Left forelimb (tissue), 1 donor: ENCODE measurements at regions not wholly inside any gene's neighbourhood (a gene's known extent, or its start where the extent isn't known, plus 50 kb on each side); places are given as distances from the start of the nearest gene placed in this dataset.
A peak's percentile ranks its signal among the peaks of the same experiment; 100 is the strongest.
"Not testable (repeated sequence)": the region's sequence is repeated elsewhere in the genome, so short reads cannot be mapped to it uniquely, and the experiment has no call there.

Source experiments
- DNase-seq: peaks from one replicate; pipeline ENCODE4 v3.0.0-alpha.2; 2018; ENCODE audit warnings: low spot score

DNA sequence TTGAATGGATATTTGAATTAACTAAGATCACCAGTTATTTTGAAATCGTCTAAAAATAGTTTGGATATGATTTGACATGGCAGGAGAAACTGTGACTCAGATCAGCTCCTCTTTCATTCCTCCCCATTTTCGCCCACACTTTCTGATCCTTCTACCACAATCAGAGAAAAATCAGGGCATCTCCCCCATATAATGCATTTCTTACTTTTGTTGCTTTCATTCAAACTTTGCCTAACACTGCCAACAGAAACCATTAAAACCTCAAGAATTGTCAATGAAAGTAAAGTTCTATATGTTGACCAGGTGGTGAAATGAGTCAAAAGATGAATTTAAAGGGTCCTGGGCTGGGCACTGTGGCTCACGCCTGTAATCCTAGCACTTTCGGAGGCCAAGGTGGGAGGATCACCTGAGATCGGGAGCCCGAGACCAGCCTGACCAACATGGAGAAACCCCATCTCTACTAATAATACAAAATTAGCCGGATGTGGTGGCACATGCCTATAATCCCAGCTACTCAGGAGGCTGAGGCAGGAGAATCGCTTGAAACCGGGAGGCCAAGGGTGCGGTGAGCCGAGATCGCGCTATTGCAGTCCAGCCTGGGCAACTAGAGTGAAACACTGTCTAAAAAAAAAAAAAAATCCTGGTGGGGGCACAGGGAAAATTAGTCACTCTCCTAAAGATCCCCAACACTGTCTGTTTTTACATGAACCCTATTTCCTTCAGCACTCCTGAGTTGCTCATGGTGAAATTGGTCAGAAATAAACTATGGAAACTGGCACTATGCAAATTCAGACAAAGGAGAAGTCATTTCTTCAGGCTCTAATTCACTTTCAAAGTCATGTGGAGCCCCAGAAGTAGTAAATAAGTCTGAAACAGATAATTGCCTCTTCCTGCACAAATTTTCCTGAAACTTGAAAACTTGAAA is 122.8 kb upstream of the NOCT start:
- no peak for DNase-seq

DNA sequence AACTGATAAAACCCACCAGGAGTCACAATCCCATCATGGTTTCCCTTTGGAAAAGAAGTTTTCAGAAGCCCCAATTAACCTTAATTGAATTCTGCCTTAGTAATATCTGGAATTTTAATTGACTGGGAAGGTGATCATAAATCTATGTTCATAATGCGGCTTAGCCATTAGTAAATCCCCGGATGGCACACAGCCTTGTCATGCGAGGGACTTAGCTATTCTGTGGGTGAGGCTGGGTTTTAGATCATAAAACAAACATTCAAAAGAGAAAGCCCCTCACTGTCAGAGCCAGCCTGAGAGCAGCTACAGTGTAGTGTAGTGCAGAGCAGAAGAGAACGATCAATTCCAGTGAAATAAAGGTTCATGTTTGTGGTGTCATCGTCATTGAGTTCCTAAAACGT is 124.0 kb upstream of the NOCT start:
- DNase-seq, result no peak

DNA sequence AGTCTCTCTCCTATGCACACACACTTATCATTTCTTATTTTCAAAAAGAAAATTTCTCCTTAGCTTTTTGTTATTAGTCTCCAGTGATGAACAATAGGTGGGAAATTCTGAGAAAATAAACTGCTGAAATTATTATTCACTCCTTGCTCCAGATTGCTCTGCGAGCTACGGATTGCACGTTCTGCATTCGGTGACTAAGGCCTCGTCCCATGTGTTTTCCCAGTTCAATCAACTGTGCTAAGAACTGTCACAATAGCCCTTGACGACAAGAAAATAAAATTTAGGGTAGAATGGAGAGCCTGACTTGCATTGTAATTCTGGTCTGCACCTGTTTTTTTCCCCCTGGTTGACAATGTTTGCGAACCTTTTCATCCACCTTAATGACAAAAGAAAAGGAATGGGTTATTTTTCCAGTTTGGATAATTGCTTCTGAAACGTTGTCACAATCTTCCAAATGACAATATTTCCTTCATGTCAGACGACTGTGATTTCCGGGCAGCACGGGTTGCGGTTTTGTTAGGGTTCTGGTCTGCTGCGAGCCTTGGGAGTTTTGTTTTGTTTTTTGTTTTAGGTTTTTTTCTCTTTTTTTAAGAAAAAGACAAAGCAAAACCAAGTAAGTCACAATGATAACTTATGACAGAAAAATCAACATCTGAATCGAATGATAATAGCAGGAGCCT is 124.5 kb upstream of the NOCT start:
- no peak for DNase-seq

DNA sequence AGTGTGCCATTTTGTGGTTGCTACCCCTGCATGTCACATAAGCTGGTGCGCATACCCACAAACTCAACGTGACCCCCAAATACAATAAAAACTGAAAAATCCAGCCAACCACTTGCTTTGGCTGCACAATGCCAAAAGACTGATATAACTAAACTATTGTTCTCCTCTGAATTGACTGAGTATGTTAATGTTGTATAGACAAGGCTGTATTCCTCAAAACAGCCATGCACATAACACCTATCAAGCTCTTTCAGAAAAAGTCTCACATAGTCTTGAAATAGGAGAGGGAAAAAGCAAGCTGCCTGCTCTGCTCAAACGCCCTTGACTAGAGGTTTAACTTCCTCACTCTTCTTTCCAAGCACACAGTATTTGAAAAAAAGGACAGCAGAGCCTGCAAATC is 126.4 kb upstream of the NOCT start:
- DNase-seq, result no peak

DNA sequence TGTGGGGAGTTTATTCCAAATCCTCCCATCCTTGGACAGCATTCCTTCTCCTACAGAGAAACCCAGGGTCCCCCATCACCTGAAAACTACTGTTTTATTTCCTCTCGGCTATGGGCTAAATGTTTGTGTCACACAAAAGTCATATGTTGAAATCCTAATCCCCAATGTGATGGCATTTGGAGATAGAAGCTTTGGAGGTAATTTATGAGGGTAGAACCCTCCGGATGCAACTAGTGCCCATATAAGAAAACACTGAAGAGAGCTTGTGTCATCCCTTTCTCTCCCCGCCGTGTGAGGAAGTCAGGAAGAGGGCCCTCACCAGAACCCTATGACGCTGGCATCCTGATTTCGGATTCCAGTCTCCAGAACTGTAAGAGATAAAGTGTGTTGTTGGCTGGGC is 127.8 kb upstream of the NOCT start:
- no peak for DNase-seq

DNA sequence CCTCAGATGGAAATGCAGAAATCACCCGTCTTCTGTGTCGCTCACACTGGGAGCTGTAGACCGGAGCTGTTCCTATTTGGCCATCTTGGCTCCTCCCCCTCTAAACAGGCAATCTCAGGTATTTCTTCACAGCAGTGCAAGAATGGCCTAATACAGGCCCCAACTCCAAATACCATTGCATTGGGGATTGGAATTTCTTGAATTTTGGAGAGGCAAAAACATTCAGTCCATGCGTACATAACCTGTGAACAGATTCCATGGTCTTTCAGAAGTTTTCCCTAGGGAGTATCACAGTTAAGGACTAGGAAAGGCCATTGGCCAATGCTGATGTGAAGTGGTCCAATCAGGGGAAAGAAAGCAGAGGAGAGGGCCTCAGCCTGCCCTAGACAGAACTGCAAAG is 128.2 kb upstream of the NOCT start:
- no peak for DNase-seq

DNA sequence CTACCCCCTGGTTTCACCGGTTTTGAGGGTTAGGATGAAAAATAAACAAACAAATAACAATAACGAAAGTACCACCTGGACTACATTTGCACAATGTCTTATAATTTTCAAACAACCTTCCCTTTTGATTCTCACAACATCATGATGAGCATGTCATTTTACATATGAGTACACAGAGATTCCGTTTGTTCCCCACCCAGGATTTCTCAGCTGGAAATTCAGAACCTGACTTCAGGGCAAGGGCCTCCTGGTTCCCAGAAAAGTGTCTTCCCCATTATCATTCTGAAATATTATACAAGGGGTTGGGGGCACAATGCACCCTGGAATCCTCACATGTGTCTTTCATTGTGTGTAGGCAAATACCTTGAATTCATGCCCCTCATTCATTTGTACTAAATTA is 135.8 kb upstream of the NOCT start:
- no peak for DNase-seq

DNA sequence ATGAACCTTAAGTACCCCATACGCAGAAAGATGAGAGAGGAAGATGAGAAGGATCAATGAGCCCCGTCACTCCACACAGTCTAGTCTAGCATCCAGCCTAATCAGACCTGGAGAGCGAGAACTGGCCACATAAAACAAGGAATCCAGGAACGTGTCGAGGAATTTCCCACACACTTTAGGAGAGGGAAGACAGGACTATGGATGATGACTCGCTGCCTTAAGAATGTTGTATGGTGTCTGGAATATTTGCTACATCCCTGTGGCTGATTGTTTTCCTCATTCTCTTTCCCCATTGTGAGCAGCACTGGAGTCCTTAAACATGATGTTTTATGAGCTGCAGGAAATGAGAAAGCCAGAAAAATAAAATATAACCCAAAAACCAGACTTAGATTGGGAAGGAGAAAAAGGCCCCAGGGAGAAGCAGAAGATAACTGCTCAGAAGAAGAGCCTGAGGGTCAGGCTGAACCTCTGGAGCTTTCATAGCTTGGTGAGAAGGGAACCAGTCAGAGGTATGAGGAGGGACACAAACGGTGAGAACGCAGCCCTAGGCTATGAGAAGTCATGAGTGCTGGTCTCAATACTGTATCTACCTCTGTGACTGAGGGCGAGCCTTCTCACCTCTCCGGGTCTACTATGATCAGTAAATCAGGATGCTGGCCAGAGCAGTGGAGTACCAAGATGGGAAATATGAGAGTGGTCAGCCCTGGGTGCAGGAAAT is 139.5 kb upstream of the NOCT start:
- DNase-seq, result no peak

DNA sequence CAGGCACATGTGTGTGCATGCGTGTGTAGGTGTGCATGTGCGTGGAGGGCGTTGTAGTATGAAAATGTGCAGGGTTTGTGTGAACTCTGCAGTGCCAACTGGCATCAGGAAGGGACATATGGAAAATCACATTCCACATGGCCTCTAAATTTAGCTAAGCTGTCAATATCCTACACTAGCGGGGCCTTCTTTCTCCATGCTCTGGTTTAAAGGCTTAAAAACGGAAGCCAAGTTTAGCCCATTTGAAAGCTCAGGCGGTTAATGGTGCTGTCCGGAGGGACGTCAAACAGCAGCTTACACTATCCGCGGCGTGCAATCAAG is 144.1 kb upstream of the NOCT start:
- no peak for DNase-seq

DNA sequence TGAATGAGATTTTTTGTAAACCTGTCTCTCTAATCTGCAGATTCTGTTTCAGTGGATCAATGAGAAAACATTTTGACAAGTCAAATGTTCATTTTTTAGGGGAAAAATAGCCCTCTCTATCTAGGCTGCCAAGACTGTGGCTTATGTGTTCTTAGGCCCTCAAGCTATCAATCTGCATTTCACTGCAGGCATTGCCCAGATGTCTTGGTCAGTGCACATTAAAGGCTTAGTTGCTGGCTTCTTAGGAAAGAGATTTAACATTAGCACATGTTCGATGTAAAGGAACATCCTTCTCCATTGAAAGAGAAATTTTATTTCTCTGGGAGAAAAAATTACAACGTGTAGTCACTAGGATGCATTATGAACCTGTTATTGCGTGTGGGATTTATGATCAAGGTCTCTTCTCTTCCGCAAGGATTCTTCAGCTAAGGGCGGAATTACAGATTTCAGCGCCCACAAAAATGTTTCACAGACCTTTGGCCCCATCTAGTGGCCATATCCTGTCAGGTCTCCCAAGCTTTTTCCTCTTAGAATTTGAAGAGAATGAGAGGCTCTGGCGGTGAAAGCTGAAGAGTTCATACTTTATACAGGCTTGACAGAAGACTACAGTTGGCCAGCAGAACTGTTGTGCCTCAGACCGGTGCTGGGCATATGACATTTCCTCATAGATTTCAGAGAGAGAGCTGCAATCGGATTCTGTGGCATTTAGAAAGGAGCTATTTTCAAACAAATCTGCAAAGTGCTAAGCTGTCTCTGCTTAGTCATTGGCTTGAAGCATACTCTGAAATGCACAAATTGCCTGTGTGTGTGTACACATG is 144.6 kb upstream of the NOCT start:
- DNase-seq, result peak; percentile 79

DNA sequence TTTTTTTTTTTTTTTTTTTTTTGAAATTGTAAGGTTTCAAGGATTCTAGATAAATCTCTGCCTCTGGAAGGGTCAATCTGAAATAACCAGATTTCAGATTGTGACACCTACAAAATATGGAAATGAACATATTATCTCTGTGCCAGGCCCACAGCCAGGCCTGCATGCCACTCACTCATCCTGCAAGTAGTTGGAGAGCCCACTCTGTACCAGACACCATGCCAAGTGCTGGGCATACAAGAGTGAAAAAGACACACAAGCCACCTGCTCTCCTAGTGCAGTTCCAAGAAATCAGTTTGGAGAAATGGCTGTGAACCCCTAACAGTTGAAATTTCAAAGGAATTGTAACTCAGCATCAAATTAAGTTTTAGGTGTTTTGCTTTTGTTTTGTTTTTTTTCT is 145.9 kb upstream of the NOCT start:
- no peak for DNase-seq

DNA sequence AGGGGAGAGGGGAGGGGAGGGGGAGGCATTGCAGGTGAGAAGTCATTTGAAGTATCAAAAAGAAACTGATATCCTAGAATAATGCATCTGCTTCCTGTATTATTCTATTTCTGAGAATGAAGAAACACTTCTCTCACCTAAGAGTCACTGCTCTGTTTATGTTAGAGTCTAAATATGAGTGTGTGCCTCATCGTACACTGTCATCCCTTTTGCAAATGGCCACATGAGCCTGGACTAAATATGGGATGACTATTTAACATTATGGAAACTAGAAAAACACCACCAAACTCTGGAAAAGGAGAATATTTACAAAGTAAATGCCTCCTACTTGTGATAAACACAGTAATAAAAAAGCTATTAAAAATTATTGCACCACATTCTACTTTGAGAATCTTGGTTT is 146.4 kb upstream of the NOCT start:
- DNase-seq, result no peak

DNA sequence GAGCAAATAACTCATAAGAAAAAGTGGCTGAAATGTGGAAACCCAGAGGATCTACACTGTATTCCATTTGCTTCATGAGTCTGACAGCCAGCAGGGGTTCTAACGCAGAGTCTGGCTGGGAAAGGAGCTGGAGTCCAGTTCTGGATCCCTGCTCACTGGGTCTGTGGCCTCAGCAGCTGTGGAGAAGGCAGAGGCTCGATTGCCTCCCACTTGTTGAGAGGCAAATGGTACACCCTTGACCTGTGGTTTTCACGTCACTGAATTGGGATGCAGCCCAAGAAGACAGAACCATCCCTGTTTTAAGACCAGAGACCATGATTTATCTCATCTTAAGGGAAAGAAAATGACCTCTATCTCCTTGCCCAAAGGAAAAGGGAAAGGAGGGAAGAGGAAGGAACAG is 147.0 kb upstream of the NOCT start:
- no peak for DNase-seq

DNA sequence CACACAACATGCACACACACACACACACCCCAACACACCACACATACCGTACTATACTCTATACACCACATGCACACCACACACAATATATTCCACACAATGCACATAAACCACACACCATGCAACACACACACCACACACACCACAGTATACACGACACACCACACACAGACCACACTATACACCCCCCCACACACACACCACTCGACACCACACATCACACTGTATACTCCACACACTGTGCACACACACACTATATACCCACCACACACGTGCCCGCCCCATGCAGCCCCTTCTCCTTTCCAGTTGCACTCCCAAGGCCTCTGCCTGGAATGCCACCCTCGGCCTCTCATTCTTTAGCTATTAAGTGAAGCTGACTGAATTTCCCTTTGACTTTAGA is 148.2 kb upstream of the NOCT start:
- DNase-seq, result no peak

DNA sequence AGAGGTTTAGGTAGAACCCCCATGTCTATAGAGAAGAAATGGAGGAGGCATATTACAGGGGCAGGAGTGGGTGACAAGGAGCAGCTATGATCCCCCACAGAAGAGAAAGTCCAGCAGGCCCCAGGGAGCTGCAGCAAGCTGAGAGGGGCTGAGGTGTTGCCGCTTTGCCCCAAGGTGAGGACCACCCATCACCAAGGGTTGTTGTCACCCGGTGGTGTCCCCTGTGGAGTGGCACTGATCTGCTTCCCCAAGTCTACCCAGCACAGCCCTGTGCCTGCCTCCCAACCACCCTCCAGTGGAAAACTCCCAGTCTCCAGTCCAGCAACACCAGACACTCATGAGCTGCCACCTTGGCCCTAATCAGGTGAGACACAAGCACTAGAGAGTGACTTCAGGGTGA is 149.3 kb upstream of the NOCT start:
- no peak for DNase-seq

DNA sequence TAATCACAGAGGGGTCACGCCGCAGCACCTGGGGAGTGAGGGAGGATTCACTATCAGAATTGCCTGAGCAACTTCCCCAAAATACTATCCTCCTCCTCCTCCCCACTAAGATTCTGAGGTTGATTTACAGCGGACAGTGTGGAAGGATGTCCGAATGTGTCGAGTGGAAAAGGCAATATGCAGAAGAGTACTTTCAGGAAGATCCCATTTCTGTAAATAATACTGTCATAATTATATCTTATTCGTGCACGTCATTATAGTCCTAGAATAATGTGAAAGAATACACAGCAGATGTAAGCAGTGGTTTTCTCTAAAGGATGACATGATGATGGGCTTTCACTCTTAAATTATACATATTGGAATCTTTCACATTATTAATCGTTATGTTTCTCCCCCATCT is 149.8 kb upstream of the NOCT start:
- DNase-seq, result no peak

DNA sequence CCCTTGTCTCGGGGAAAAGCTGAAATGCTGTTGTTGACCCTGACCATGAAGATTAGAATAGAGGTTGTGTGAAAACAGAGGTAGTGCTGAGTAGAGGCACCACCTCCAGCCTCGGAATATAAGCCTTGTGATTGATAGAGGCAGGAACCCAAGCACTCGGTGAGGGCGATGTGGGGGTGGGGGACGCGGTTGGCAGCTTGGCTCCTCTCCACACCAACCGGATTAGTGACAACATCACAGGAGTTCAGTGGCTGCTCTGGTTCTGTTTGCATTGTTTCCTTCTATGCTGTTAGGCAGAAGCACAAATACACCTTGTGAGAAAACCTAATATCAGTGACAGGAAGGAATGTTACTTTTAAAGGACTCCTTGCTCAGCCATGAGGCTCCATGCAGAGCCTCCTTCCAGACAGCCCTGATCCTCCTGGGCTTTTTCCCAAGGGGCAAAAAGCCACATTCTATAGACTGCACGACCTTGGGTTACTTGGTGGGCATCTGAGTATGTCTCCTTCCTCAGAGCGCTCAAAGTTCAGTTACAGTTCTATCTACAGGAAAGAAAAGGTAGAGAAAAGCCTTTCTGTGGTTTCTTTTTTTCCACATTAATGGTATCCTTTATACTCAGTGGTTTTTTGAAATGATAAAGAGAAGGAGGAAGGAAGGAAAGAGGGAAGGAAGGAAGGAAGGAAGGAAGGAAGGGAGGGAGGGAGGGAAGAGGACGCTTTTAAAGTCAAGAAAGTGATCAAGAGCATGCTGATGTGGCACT is 150.4 kb upstream of the NOCT start:
- no peak for DNase-seq

DNA sequence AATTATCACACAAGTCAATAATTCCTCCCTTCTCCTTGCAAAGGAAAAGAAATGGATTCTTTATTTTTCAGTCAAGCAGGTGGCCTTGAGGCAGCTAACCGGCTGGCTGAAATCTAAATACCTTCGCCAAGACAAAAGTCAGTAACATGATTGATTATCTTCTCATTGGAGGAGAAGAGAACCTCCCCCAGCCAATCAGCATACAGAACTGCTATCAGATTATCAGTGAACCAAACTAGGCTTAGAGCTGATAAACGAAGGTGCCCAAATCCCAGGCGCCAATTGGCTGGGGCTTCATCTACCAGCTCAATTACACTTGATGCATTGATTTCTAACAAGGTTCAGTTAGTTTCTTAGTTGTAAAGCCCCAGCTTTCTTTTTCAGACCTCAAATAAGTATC is 152.4 kb upstream of the NOCT start:
- no peak for DNase-seq

DNA sequence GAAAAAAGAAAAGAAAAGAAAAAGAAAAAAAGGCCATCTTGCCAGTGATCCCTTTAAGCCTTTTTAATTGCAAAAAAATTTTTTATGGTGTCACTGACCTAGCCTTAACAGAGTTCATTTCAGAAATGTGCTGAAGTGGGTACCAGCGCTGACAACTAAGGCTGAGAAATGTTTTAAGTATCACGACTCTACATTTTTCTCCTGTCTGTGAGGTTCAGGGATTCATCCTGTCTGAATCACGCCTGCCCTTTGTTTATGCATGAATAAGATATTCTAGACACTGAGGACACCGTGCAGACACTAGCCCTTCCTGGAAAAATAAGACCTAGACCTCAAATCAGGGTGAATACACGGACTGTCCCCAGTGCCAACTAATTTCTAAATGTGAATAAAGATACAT is 154.4 kb upstream of the NOCT start:
- no peak for DNase-seq

DNA sequence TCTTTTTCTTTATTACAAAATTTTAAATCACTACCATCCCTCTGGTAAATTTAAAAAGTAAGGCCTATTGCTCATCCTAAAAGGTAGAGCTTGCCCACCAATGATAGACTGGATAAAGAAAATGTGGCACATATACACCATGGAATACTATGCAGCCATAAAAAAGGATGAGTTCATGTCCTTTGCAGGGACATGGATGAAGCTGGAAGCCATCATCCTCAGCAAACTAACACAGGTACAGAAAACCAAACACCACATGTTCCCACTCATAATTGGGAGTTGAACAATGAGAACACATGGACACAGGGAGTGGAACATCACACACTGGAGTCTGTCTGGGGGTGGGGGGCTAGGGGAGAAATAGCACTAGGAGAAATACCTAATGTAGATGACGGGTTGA is 155.2 kb upstream of the NOCT start:
- not testable (repeated sequence) for DNase-seq

DNA sequence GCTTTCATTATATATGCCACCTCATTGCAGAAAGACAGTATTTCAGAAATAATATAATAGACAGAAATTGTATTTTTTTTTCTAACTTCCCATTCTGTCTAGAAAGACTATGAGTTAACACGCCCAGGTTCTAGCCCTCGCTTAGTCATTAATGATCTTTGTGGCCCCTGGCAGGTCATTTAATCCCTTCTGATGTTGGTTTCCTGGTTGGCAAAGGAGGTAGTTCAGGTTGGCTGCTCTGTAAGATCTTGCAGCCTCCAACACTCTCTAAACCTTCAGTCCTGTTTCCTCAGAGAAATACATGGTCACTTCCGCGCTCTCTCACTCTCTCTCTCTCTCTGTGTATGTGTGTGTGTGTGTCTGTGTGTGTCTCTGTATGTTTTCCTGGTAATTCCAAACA is 156.3 kb upstream of the NOCT start:
- no peak for DNase-seq

DNA sequence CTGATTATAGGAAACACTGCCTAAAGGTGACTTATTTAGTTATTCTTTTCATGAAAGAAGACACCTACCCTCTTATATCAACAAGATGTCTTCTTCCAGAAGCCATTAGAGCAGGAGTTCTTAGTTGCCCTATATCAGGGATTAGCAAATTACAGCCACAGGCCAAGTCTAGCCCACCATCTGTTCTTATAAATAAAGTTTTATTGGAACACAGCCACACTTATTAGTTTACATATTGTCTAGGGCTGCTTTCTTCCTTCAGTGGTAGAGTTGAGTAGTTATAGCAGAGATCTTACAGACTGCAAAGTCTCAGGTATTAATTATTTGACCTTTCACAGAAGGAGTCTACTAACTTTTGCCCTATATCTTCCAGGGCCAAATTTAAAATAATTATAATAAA is 157.2 kb upstream of the NOCT start:
- DNase-seq, result no peak
